Hematopoietic multipotent progenitor cell (in vitro differentiated cells): ENCODE measurements at regions not wholly inside any gene's neighbourhood (a gene's known extent, or its start where the extent isn't known, plus 50 kb on each side); places are given as distances from the start of the nearest gene placed in this dataset.

Experiments used
- DNase-seq, 3 donors: peaks; one replicate each; pipeline ENCODE4 v3.0.0-alpha.2; 2011 to 2015; ENCODE audit warnings: low read depth in 2 of 3, low spot score in 2 of 3

- DNase-seq = no peak
These were observed 360.2 kb upstream of the POU3F3 start for GRCh38 chr2:104493698-104494097.

- DNase-seq = no peak
These were observed 352.6 kb upstream of the POU3F3 start for GRCh38 chr2:104501342-104501741.

GRCh38 chr2:104501929-104502328 lies 352.0 kb upstream of the POU3F3 start:
- DNase-seq = no peak

- no peak for DNase-seq
These were observed 351.0 kb upstream of the POU3F3 start for GRCh38 chr2:104502901-104503300.

GRCh38 chr2:104504331-104505073 lies 349.4 kb upstream of the POU3F3 start:
- no peak for DNase-seq

GRCh38 chr2:104518256-104518655 lies 335.7 kb upstream of the POU3F3 start:
- no peak for DNase-seq

- DNase-seq = peak in 1 of 3 donors; percentile 6
These were observed 332.7 kb upstream of the POU3F3 start for GRCh38 chr2:104521247-104521646.

GRCh38 chr2:104523921-104524320 lies 330.0 kb upstream of the POU3F3 start:
- DNase-seq = no peak

- no peak for DNase-seq
These were observed 325.8 kb upstream of the POU3F3 start for GRCh38 chr2:104528101-104528500.

GRCh38 chr2:104531122-104531521 lies 322.8 kb upstream of the POU3F3 start:
- DNase-seq = no peak

GRCh38 chr2:104537116-104537515 lies 316.8 kb upstream of the POU3F3 start:
- no peak for DNase-seq

- no peak for DNase-seq
These were observed 315.8 kb upstream of the POU3F3 start for GRCh38 chr2:104538077-104538476.

- peak in 1 of 3 donors; percentile 31 for DNase-seq
These were observed 314.3 kb upstream of the POU3F3 start for GRCh38 chr2:104539649-104540048.

GRCh38 chr2:104545055-104545454 lies 308.9 kb upstream of the POU3F3 start:
- no peak for DNase-seq

GRCh38 chr2:104546537-104546936 lies 307.4 kb upstream of the POU3F3 start:
- no peak for DNase-seq

GRCh38 chr2:104547221-104547620 lies 306.7 kb upstream of the POU3F3 start:
- no peak for DNase-seq

- no peak for DNase-seq
These were observed 292.7 kb upstream of the POU3F3 start for GRCh38 chr2:104561251-104561650.

GRCh38 chr2:104562537-104562936 lies 291.4 kb upstream of the POU3F3 start:
- DNase-seq = no peak

- DNase-seq = no peak
These were observed 290.4 kb upstream of the POU3F3 start for GRCh38 chr2:104563398-104563996.

- DNase-seq = no peak
These were observed 285.7 kb upstream of the POU3F3 start for GRCh38 chr2:104568247-104568646.

- no peak for DNase-seq
These were observed 283.7 kb upstream of the POU3F3 start for GRCh38 chr2:104570259-104570658.

GRCh38 chr2:104572834-104573233 lies 281.1 kb upstream of the POU3F3 start:
- DNase-seq = peak in 2 of 3 donors; percentile 13 to 36
